IPS-18c (cell line): ENCODE measurements at regions not wholly inside any gene's neighbourhood (a gene's known extent, or its start where the extent isn't known, plus 50 kb on each side); places are given as distances from the start of the nearest gene placed in this dataset.
"Not testable (repeated sequence)": the region's sequence is repeated elsewhere in the genome, so short reads cannot be mapped to it uniquely, and the experiment has no call there.

Experiments
- H3K4me3 ChIP-seq: 2 replicates; pipeline ENCODE4 v1.7.0; 2013; ENCODE audit warnings: low read depth, mild to moderate bottlenecking, low read length, moderate library complexity; ENCODE audit not compliant: insufficient read depth
- H3K9me3 ChIP-seq: one replicate; pipeline ENCODE4 v1.6.1; 2013; ENCODE audit warnings: mild to moderate bottlenecking, low read length, moderate library complexity; ENCODE audit not compliant: control insufficient read depth, insufficient read depth

DNA sequence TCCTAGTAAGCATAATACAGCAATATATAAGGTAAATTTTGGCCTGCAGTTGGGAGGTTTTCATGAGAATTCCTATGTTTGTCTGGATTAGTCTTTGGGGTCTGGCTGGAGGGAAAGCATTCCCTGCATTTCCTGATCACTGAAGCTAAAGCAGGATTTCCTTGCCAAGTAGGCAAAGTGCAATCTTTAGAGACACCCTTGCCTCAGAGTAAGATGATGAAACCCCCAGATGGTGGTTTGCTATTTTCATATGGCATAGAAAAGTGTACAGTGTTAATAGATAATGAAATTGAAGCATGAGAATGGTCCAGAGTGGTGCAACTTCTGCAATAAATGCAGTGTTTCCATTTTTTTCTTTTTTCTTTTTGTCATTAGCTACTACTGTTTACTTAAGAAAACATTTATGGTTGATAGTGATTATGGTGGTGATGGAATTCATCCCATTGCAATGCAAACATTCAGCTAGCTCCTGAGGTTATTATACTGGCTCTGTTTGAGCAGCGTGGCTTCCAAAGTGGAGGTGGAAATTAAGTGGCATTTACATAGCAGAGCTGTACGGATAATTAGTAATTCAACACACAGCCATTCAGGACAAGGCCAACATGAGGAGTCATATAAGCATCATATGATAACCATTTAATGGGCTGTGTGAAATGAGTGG lies 276.3 kb downstream of the DUSP6 start:
- no peaks in the 10 kb centered on the region for H3K9me3 ChIP-seq
- H3K4me3 ChIP-seq, result no peak overlapping the region

GRCh38 chr12:89073659-89074058 lies 278.6 kb downstream of the DUSP6 start:
- no peaks in the 10 kb centered on the region for H3K9me3 ChIP-seq
- H3K4me3 ChIP-seq, result no peak overlapping the region

- Histone ChIP-seq H3K9me3 (no peaks in the 10 kb centered on the region), H3K4me3 (no peak overlapping the region)
Measured at GRCh38 chr12:89073027-89073398, 279.3 kb downstream of the DUSP6 start.

GRCh38 chr12:89072294-89073026 lies 279.8 kb downstream of the DUSP6 start:
- Histone ChIP-seq H3K4me3 (no peak overlapping the region), H3K9me3 (no peaks in the 10 kb centered on the region)

- Histone ChIP-seq H3K4me3 (no peak overlapping the region), H3K9me3 (no peaks in the 10 kb centered on the region)
Measured at GRCh38 chr12:89070603-89071002, 281.7 kb downstream of the DUSP6 start.

- no peaks in the 10 kb centered on the region for H3K9me3 ChIP-seq
- H3K4me3 ChIP-seq, result no peak overlapping the region
Measured at GRCh38 chr12:89069431-89069830, 282.9 kb downstream of the DUSP6 start.

GRCh38 chr12:89067421-89068187 lies 284.7 kb downstream of the DUSP6 start:
- H3K9me3 ChIP-seq, result no peaks in the 10 kb centered on the region
- no peak overlapping the region for H3K4me3 ChIP-seq

DNA sequence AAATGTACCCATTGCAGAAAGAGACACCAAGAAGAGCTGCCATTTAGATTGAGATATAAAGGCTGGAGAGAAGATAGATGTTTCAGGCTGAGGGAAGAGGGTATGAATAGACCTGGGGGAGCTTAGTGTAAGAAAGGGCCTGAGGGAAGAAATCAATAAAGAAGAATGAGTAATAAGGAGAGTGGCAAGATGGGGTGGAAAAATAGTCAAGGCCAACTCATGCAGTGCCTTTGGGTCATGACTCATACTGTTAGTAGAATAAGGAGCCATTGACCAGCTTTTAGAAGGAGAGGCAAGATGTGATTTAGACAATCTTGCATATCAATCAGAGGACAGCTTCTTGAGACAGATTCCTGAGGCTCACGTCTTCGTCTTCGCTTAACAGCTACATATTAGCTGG lies 287.5 kb downstream of the DUSP6 start:
- H3K9me3 ChIP-seq, result no peaks in the 10 kb centered on the region
- no peak overlapping the region for H3K4me3 ChIP-seq

GRCh38 chr12:89064151-89064550 lies 288.1 kb downstream of the DUSP6 start:
- no peak overlapping the region for H3K4me3 ChIP-seq
- H3K9me3 ChIP-seq, result no peaks in the 10 kb centered on the region

DNA sequence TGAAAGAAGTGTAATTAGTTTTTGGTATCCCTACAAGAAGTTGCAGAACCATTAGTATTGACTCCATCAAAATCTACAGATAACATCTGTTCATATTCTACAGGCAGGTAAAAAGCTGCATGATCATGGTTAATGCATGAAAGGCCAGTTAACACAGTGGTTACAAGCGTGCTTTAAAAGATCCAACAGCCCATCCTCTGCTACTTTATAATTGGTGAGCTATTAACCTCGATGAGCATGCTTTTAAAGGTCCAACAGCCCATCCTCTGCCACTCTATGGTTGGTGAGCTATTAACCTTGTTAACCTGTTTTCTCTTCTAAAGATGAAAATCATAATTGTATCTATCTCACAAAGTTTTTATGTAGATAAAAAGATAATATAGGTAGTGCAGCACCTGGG lies 289.3 kb downstream of the DUSP6 start:
- no peak overlapping the region for H3K4me3 ChIP-seq
- H3K9me3 ChIP-seq, result no peaks in the 10 kb centered on the region

- H3K9me3 ChIP-seq, result no peaks in the 10 kb centered on the region
- H3K4me3 ChIP-seq, result no peak overlapping the region
Measured at GRCh38 chr12:89059721-89060541, 292.4 kb downstream of the DUSP6 start.

DNA sequence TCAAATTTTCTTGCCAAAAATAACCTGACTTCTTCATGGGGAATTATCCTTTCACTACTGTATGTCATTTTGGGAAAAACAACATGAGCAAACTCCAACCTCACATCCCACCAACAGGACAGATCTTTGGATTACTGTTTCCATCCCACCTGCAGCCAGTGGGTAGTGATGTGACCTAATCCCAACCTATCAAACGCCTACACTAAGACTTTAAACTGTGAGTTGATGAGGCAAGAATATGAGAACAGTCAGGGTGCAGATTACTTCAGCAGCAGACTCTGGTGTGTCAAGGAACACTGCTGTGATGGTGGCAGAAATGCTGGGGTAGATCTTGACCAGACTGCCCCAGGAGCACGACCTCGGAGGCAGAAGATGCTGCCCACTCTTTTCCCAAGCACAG lies 293.2 kb downstream of the DUSP6 start:
- H3K9me3 ChIP-seq, result no peaks in the 10 kb centered on the region
- H3K4me3 ChIP-seq, result no peak overlapping the region

- H3K4me3 ChIP-seq, result no peak overlapping the region
- H3K9me3 ChIP-seq, result no peaks in the 10 kb centered on the region
Measured at GRCh38 chr12:89058402-89058801, 293.9 kb downstream of the DUSP6 start.

- not testable (repeated sequence) for H3K9me3 ChIP-seq, H3K4me3 ChIP-seq
Measured at GRCh38 chr12:89053817-89054216, 298.5 kb downstream of the DUSP6 start.

DNA sequence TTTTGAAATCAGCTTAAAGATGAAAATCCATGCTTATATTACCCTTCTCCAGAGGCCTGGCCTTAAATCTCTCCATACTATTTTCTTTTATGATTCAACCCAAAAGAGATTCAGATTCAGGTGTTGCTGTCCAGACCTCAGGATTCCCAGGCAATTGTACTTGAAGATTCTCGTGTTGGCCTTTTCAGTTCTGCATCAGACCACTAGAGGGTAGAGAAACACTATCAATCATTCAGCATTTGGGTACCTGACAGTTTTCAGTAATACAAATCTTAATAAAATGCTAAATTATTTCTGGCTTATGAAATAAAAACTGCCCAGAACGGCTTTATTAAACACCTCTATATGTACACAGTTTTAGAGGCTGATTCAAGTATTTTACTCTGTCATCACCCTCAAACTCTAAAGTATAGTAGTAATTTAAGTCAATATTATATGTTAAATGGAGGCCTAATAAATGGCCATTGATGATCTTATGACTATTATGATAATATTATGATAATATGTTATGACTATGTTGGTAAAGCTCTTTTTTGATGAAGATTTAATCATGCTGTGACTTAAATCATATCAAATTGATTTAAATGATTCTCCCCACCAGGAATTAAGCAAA lies 301.1 kb downstream of the DUSP6 start:
- no peak overlapping the region for H3K4me3 ChIP-seq
- no peaks in the 10 kb centered on the region for H3K9me3 ChIP-seq

GRCh38 chr12:89047856-89048418 lies 304.4 kb downstream of the DUSP6 start:
- no peaks in the 10 kb centered on the region for H3K9me3 ChIP-seq
- H3K4me3 ChIP-seq, result no peak overlapping the region

DNA sequence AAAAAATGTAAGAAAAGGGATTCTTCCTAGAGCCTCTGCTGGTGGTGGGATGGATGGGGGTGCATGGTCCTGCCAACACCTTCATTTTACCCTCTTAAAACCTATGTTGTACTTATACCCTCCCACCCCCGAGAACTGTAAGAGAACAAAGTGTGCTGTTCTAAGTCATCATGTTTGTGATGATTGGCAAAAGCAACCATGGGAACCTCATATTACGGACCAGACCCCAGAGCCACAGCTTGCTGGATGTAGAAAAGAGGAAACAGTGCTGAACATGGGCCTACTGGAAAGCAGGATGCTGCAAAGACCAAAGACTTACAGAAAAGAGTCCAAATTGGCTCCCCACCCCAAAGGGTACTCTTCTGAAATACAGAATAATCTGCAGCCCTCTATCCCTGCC lies 311.2 kb downstream of the DUSP6 start:
- Histone ChIP-seq H3K9me3 (no peaks in the 10 kb centered on the region), H3K4me3 (no peak overlapping the region)
